ENCODE measurements at regions not wholly inside any gene's neighbourhood (a gene's known extent, or its start where the extent isn't known, plus 50 kb on each side); places are given as distances from the start of the nearest gene placed in this dataset.
A peak's percentile ranks its signal among the peaks of the same experiment; 100 is the strongest.
"Not testable (repeated sequence)": the region's sequence is repeated elsewhere in the genome, so short reads cannot be mapped to it uniquely, and the experiment has no call there.

GRCh38 chr6:854406-855118 lies 161.6 kb upstream of the EXOC2 start:
- peak; percentile 50 for DNase-seq (ENCODE audit: low read depth)

GRCh38 chr6:852216-852615 lies 159.3 kb upstream of the EXOC2 start:
- DNase-seq (ENCODE audit: low read depth) = not testable (repeated sequence)

GRCh38 chr6:849075-849506 lies 156.2 kb upstream of the EXOC2 start:
- no peak for DNase-seq (ENCODE audit: low read depth)

GRCh38 chr6:845566-845965 lies 152.6 kb upstream of the EXOC2 start:
- no peak for DNase-seq (ENCODE audit: low read depth)

- DNase-seq (ENCODE audit: low read depth) = no peak
These were observed 152.2 kb upstream of the EXOC2 start for GRCh38 chr6:845101-845500.

GRCh38 chr6:842141-842540 lies 149.2 kb upstream of the EXOC2 start:
- no peak for DNase-seq (ENCODE audit: low read depth)

- no peak for DNase-seq (ENCODE audit: low read depth)
These were observed 148.6 kb upstream of the EXOC2 start for GRCh38 chr6:841569-841968.

- no peak for DNase-seq (ENCODE audit: low read depth)
These were observed 146.3 kb upstream of the EXOC2 start for GRCh38 chr6:839201-839600.

GRCh38 chr6:837380-837779 lies 144.4 kb upstream of the EXOC2 start:
- DNase-seq (ENCODE audit: low read depth) = no peak

- DNase-seq (ENCODE audit: low read depth) = no peak
These were observed 143.4 kb upstream of the EXOC2 start for GRCh38 chr6:836276-836853.

GRCh38 chr6:835476-836160 lies 142.7 kb upstream of the EXOC2 start:
- DNase-seq (ENCODE audit: low read depth) = no peak

- DNase-seq (ENCODE audit: low read depth) = no peak
These were observed 141.9 kb upstream of the EXOC2 start for GRCh38 chr6:834866-835265.

- DNase-seq (ENCODE audit: low read depth) = no peak
These were observed 141.3 kb upstream of the EXOC2 start for GRCh38 chr6:834190-834589.

- DNase-seq (ENCODE audit: low read depth) = not testable (repeated sequence)
These were observed 139.9 kb upstream of the EXOC2 start for GRCh38 chr6:832804-833203.

- no peak for DNase-seq (ENCODE audit: low read depth)
These were observed 137.9 kb upstream of the EXOC2 start for GRCh38 chr6:830667-831327.

- DNase-seq (ENCODE audit: low read depth) = no peak
These were observed 136.7 kb upstream of the EXOC2 start for GRCh38 chr6:829656-830055.

- DNase-seq (ENCODE audit: low read depth) = no peak
These were observed 134.5 kb upstream of the EXOC2 start for GRCh38 chr6:827431-827830.

- no peak for DNase-seq (ENCODE audit: low read depth)
These were observed 126.2 kb upstream of the EXOC2 start for GRCh38 chr6:819122-819521.

- DNase-seq (ENCODE audit: low read depth) = no peak
These were observed 125.3 kb upstream of the EXOC2 start for GRCh38 chr6:818196-818595.

- DNase-seq (ENCODE audit: low read depth) = no peak
These were observed 123.7 kb upstream of the EXOC2 start for GRCh38 chr6:816510-817084.

GRCh38 chr6:815348-815738 lies 122.4 kb upstream of the EXOC2 start:
- DNase-seq (ENCODE audit: low read depth) = peak; percentile 10
